HT1080 (cell line): ENCODE measurements at regions not wholly inside any gene's neighbourhood (a gene's known extent, or its start where the extent isn't known, plus 50 kb on each side); places are given as distances from the start of the nearest gene placed in this dataset.
"Not testable (repeated sequence)": the region's sequence is repeated elsewhere in the genome, so short reads cannot be mapped to it uniquely, and the experiment has no call there.

ENCODE experiments used
- DNase-seq: peaks from one replicate; pipeline ENCODE4 v3.0.0-alpha.2; 2015; ENCODE audit warnings: low read depth

- peak; percentile 18 for DNase-seq
Measured at GRCh38 chr22:34808618-34809017, 257.3 kb upstream of the ISX start.

DNA sequence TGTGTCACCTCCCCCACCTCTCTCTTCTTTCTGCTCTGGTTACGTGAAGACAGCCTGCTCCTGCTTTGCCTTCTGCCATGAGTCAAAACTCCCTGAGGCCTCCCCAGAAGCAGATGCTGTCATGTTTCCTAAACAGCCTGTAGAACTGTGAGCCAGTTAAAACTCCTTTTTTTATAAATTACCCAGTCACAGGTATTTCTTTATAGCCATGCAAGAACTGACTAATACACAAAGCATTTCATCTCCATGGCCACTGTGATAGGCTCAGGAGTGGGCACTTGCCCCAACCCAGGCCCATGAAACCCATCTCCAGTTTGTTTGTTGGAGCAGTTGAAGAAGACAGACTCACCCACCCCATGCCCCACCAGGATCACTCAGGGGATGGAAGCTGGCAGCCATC is 253.3 kb upstream of the ISX start:
- DNase-seq, result peak; percentile 77

DNA sequence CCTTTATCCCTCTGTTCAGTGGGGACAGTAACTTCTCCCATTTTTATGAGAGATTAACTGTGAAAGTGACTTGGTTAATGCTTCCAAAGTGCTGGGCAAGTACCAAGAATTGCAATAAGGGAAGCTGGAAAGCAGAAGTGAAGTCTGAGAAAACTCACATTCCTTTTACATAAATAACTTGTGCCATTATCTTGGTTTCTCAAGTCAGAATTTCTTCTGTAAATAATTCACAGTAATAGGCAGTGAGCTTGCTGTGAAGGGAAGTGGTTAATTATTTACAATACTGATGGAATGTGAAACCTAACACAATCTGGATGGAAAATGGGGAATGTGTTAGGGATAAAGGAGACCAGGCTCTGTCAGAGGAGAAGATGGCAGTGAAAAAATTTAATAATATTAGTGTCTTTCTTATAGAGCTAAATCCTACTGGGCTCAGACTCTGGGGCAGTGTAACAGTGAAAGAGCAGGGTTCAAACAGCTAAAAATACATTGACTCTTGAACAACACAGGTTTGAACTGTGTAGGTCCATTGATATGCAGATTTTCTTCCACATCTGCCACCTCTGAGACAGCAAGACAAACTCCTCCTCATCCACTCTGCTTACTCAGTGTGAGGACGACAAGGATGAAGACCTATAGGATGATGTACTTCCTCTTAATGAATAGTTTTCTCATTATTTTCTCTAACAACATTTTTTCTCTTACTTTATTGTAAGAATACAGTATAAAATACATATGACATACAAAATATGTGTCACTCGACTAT is 251.5 kb upstream of the ISX start:
- no peak for DNase-seq

- no peak for DNase-seq
Measured at GRCh38 chr22:34829485-34829884, 236.5 kb upstream of the ISX start.

DNA sequence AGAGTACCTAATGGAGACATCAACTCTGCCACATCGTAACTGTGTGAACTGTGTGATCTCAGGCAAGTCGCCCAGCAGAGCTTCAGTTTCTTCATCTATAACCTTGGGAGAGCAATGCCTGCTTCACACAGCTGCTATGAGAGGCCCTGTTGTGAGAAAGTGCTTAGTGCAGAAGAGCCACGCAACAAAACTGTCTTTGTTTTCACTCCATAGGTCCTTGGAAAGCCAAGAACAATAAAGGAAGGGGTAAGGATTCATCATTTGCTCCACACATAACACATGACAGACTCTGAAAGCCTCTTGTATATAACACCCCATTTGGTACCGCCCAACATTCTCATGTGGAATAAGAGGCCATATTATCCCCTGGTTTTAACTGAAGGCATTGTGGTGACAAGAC is 231.9 kb upstream of the ISX start:
- no peak for DNase-seq

DNA sequence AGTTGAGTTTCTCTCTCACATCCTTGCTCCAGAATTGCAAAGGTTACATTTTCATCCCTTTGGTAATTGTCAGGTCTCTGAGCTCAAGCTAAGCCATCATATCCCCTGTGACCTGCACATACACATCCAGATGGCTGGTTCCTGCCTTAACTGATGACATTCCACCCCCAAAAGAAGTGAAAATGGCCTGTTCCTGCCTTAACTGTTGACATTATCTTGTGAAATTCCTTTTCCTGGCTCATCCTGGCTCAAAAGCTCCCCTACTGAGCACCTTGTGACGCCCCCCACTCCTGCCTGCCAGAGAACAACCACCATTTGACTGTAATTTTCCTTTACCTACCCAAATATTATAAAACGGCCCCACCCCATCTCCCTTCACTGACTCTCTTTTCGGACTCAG is 231.4 kb upstream of the ISX start:
- DNase-seq, result not testable (repeated sequence)

GRCh38 chr22:34841331-34841771 is 224.6 kb upstream of the ISX start:
- DNase-seq, result no peak

- DNase-seq, result no peak
Measured at GRCh38 chr22:34841911-34842310, 224.0 kb upstream of the ISX start.

DNA sequence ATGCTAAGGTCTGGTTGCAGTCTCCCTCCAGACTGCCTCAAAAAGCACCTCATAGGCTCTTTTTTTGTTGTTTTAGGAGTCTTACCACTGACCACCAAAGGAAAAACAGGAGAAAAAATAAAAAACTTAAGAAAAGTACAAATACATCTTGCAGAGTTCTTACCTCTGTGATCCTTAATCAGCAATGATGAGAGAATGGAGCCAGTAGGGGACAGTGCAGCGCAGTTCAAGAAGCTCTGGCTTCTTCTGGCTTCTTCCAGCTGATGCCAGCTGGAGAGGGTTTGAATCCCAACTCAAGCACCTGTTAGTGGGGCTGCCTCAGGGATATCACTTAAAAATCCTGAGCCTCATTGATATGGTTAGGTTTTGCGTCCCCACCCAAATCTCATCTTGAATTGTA is 223.3 kb upstream of the ISX start:
- no peak for DNase-seq

- not testable (repeated sequence) for DNase-seq
Measured at GRCh38 chr22:34843743-34844142, 222.2 kb upstream of the ISX start.

- DNase-seq, result no peak
Measured at GRCh38 chr22:34845391-34845790, 220.6 kb upstream of the ISX start.

DNA sequence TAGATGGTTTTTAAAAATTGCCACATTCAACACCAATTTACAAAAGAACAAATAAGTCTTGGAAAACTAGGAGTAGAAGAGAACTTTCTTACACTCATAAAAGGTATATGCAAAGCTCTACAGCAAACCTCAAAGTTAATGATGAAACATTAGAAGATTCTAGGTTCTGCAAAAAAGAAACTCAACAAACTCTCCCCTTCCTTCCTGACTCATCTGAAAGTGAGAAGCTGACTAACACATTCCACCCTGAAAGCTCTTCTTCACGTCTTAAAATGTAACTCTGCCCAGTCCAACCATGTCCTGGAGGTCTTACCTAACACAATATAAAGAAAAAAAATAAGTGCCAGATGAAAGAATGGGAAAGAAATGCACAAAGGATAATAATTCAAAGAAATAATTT is 218.9 kb upstream of the ISX start:
- peak; percentile 77 for DNase-seq

DNA sequence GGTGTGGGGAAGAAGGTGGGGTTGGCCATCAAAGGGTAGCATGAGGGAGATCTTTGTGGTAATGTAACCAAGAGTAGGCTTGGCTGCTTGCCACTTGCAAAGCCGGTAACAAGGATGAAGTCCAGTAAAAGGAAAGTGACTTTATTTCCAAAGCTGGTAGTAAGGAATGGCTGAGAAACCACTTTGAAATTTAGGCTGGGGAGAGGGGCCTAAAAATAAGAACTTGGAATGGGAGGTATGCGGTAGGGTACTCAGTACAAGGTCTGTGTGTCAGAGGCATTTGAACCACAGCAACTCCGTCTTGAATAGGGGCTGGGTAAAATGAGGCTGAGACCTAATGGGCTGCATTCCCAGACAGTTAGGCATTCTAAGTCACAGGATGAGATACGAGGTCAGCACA is 216.0 kb upstream of the ISX start:
- peak; percentile 27 for DNase-seq

GRCh38 chr22:34851918-34852662 is 213.9 kb upstream of the ISX start:
- no peak for DNase-seq

DNA sequence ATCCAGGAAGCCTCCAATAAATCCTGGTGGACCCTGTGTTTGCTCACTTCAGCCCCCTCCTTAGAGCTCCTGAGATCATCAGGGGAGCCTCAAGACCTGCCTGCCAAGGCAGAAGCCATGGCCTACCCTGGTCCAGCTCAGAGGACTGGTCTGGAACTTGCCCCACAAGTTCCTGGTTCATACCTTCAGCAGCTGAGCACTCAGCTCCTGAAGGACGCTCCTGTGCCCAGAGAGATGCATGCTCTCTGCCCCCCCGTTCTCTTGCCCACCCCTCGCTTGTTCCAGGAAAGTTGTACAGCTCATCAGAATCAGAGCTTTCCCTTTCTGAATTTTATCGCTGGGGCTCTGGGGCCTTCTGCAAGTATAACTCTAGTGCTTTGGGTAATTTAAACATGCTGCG is 210.5 kb upstream of the ISX start:
- DNase-seq, result no peak

- DNase-seq, result no peak
Measured at GRCh38 chr22:34858066-34858465, 207.9 kb upstream of the ISX start.

- DNase-seq, result no peak
Measured at GRCh38 chr22:34861787-34862186, 204.2 kb upstream of the ISX start.

DNA sequence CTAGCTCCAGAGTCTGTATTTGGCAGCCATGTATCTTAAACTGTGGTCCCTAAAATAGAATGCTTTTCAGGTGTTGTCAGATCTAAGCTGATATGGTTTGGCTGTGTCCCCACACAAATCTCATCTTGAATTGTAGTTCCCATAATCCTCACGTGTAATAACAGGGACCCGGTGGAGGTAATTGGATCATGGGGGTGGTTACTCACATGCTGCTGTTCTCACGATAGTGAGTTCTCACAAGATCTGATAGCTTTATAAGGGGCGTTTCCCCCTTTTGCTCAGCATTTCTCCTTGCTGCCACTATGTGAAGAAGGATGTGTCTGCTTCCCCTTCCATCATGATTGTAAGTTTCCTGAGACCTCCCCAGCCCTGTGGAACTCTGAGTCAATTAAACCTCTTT is 199.9 kb upstream of the ISX start:
- no peak for DNase-seq

DNA sequence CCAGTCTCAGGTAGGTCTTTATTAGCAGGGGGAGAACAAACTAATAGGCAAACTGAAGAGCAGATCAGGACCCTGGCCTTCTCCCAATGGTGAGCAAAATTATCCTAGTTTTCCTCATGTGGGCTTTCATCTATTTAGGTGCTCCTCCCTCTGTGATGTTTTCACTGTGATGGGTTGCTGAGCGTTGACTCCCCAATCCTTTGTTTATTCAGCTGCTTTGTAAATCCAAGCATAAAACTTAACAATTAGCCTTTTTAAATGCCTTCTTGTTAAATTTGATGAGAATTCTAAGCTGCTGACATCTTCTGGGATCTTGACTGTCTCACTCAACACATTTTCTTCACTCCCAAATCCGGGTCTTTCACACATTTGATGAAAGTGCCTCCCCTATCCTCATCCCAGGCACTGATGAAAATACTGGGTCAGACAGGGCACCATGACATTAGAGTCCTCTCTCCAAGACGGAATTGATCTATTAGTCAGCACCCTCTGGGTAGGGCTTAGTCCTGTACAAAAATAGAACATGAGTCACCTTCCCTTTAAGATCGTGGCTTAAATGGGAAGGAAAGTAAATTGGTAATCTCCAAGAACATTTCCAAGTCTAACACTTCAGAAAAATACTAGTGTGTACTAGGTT is 199.3 kb upstream of the ISX start:
- peak; percentile 76 for DNase-seq

DNA sequence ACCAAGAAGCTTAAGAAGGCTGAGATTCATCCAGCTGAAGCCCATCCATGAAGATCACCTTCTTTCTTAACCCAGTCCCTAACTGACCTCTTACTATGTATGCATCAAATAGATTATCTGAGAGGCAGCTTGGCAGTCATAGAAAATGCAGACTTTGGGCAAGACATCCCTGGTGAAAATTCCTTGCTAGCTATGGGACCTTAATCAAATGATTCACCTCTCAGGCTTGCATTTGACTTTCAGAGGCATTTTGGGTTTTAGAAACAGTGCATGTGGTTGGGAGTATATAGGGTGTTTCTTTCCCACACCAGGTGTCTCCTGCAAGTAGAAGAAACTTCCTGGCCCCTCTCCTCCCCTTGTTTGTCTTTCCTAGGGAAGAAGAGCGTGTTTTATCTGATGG is 188.5 kb upstream of the ISX start:
- DNase-seq, result no peak

DNA sequence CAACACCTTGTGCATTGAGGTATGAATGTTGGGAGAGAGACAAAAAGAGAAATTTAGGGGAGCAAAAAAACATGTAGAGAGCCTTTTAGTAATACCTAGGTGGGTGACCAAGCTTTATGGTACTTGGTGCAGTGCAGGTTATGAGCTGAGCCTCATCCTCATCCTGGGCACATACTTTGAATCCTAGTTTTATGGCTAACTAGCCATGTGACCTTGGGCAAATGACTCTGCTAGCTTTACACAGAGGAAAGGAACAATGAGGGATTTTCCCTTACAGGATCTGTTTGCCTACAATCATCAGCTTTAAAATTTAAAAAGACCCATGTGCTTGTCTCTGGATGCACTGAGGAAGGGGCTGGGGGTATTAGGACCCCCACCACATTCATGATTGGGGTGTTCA is 187.8 kb upstream of the ISX start:
- DNase-seq, result no peak

DNA sequence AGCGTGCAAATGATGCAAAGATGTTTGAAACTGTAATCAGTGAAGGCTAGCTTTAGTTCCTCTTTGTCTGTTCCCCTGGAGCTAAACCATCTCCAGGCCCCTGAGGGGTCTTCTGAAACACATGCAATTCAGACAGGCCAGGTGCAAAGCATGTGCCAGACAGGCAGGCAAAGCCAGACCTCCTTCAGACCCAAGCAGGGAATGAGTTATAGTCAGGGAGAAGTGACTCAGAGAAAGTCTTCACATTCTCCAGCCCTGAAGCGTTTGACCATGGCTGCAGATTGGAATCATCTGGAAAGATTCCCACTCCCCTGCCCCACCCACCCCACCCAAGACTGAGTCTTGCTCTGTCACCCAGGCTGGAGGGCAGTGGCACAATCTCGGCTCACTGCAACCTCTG is 187.0 kb upstream of the ISX start:
- DNase-seq, result peak; percentile 35

DNA sequence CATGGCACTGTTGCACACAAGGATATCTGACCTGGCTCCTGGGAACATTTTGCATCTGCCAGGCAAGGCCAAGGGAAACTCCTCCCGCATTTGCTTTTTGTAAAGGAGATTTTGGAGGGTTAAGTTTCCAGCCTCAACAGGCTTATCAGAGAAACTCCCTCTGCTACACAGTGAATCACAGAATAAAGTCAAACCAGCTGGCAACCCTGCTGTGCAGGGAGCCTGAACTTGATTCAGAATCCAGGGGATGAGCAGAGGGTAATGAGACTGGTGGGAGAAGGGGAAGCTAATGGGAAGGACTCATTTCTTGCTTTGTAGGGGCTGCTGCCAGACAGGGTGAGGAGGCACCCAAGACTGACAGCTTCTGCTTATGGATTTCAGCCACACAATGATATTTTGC is 185.3 kb upstream of the ISX start:
- no peak for DNase-seq
